ENCODE measurements at regions not wholly inside any gene's neighbourhood (a gene's known extent, or its start where the extent isn't known, plus 50 kb on each side); places are given as distances from the start of the nearest gene placed in this dataset.

DNA sequence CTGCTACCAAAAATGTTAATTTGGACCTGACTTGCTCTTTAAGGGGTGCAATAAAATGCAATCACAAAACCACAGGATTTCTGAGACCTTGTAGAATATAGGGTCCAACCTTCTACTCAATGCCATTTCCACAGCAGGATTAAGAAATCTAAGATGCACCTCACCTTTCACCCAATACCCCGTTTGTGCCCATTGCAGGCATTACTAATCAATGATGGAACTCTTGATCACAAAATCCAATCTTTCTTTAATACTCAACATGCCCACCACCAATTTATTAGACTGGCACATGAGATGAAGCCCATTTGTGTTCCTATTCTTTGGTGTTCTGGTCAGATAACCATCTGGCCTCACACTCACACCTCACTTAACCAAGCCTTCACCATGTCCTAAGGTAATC is 117.2 kb upstream of the IGSF21 start:
- no peak for TF ChIP-seq CTCF (conservative IDR thresholded peaks at IDR 0.05)
- no peak for TF ChIP-seq ZFX (IDR thresholded peaks at IDR 0.05)
